HepG2 (cell line): ENCODE measurements at regions not wholly inside any gene's neighbourhood (a gene's known extent, or its start where the extent isn't known, plus 50 kb on each side); places are given as distances from the start of the nearest gene placed in this dataset.

ENCODE experiments used
- ATF5 ChIP-seq: sonication (generic); formaldehyde crosslinking; IDR thresholded peaks from 2 replicates; pipeline ENCODE4 v1.4.0; 2020; ENCODE audit warnings: mild to moderate bottlenecking, low read depth, missing genetic modification reagents
- BRD4 ChIP-seq: sonication (generic); formaldehyde crosslinking; IDR thresholded peaks from 2 replicates; pipeline ENCODE4 v1.4.0; 2020; ENCODE audit warnings: missing genetic modification reagents
- HIC2 ChIP-seq: sonication (generic); formaldehyde crosslinking; IDR thresholded peaks from 2 replicates; pipeline ENCODE4 v1.9.0; 2022; ENCODE audit warnings: low read depth, missing genetic modification reagents
- HNF4A ChIP-seq: sonication (generic); formaldehyde crosslinking; IDR thresholded peaks from 2 replicates; pipeline ENCODE4 v1.4.0; 2020; ENCODE audit warnings: missing genetic modification reagents
- SMARCE1 ChIP-seq: fragments of 450-650 bp; IDR thresholded peaks from 2 replicates; pipeline ENCODE4 v1.6.1; 2017; ENCODE audit warnings: borderline replicate concordance
- ZBTB7A ChIP-seq: sonication (generic); formaldehyde crosslinking; IDR thresholded peaks from 2 replicates; pipeline ENCODE4 v1.8.0; 2022; ENCODE audit warnings: mild to moderate bottlenecking, missing genetic modification reagents
- ZNF160 ChIP-seq: sonication (generic); formaldehyde crosslinking; IDR thresholded peaks from 2 replicates; pipeline ENCODE4 v1.8.0; 2022; ENCODE audit warnings: mild to moderate bottlenecking, inconsistent platforms, missing genetic modification reagents
- ZNF34 ChIP-seq: sonication (generic); formaldehyde crosslinking; IDR thresholded peaks from 2 replicates; pipeline ENCODE4 v1.4.0; 2020; ENCODE audit warnings: mild to moderate bottlenecking, missing genetic modification reagents, borderline replicate concordance
- ZNF543 ChIP-seq: sonication (generic); formaldehyde crosslinking; IDR thresholded peaks from 2 replicates; pipeline ENCODE4 v1.4.0; 2020; ENCODE audit warnings: mild to moderate bottlenecking, missing genetic modification reagents
- ZNF550 ChIP-seq: sonication (generic); formaldehyde crosslinking; IDR thresholded peaks from 2 replicates; pipeline ENCODE4 v1.4.0; 2020; ENCODE audit warnings: mild to moderate bottlenecking, missing genetic modification reagents, borderline replicate concordance
- ZNF777 ChIP-seq: sonication (generic); formaldehyde crosslinking; IDR thresholded peaks from 2 replicates; pipeline ENCODE4 v1.4.0; 2020; ENCODE audit warnings: missing genetic modification reagents
- ZSCAN21 ChIP-seq: sonication (generic); formaldehyde crosslinking; IDR thresholded peaks from 2 replicates; pipeline ENCODE4 v1.8.0; 2022; ENCODE audit warnings: mild to moderate bottlenecking, missing genetic modification reagents, moderate library complexity, borderline replicate concordance
- ZSCAN9 ChIP-seq: IDR thresholded peaks from 2 replicates; pipeline ENCODE4 v1.6.1; 2016; ENCODE audit warnings: borderline replicate concordance
- TF ChIP-seq, protein P1 (sequence below): sonication (generic); formaldehyde crosslinking; IDR thresholded peaks from 2 replicates; pipeline ENCODE4 v1.4.0; 2020; ENCODE audit warnings: missing genetic modification reagents

GRCh38 chr16:62363501-62363900 is 327.3 kb upstream of the CDH8 start (continued):
- TF ChIP-seq, protein P1, sequence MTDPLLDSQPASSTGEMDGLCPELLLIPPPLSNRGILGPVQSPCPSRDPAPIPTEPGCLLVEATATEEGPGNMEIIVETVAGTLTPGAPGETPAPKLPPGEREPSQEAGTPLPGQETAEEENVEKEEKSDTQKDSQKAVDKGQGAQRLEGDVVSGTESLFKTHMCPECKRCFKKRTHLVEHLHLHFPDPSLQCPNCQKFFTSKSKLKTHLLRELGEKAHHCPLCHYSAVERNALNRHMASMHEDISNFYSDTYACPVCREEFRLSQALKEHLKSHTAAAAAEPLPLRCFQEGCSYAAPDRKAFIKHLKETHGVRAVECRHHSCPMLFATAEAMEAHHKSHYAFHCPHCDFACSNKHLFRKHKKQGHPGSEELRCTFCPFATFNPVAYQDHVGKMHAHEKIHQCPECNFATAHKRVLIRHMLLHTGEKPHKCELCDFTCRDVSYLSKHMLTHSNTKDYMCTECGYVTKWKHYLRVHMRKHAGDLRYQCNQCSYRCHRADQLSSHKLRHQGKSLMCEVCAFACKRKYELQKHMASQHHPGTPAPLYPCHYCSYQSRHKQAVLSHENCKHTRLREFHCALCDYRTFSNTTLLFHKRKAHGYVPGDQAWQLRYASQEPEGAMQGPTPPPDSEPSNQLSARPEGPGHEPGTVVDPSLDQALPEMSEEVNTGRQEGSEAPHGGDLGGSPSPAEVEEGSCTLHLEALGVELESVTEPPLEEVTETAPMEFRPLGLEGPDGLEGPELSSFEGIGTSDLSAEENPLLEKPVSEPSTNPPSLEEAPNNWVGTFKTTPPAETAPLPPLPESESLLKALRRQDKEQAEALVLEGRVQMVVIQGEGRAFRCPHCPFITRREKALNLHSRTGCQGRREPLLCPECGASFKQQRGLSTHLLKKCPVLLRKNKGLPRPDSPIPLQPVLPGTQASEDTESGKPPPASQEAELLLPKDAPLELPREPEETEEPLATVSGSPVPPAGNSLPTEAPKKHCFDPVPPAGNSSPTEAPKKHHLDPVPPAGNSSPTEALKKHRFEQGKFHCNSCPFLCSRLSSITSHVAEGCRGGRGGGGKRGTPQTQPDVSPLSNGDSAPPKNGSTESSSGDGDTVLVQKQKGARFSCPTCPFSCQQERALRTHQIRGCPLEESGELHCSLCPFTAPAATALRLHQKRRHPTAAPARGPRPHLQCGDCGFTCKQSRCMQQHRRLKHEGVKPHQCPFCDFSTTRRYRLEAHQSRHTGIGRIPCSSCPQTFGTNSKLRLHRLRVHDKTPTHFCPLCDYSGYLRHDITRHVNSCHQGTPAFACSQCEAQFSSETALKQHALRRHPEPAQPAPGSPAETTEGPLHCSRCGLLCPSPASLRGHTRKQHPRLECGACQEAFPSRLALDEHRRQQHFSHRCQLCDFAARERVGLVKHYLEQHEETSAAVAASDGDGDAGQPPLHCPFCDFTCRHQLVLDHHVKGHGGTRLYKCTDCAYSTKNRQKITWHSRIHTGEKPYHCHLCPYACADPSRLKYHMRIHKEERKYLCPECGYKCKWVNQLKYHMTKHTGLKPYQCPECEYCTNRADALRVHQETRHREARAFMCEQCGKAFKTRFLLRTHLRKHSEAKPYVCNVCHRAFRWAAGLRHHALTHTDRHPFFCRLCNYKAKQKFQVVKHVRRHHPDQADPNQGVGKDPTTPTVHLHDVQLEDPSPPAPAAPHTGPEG (CRISPR knock-in tag), result no peak
- no peak for TF ChIP-seq ATF5 (CRISPR knock-in tag)
- no peak for TF ChIP-seq SMARCE1
- TF ChIP-seq ZNF777 (CRISPR knock-in tag), result no peak
- no peak for TF ChIP-seq ZNF543
- TF ChIP-seq ZSCAN9, result no peak
- no peak for TF ChIP-seq ZNF34 (CRISPR knock-in tag)
- TF ChIP-seq BRD4 (CRISPR knock-in tag), result no peak
- no peak for TF ChIP-seq ZBTB7A (CRISPR knock-in tag)
- no peak for TF ChIP-seq ZSCAN21 (CRISPR knock-in tag)
- no peak for TF ChIP-seq ZNF160 (CRISPR knock-in tag)
- TF ChIP-seq HIC2 (CRISPR knock-in tag), result no peak
- TF ChIP-seq HNF4A (CRISPR knock-in tag), result no peak
- no peak for TF ChIP-seq ZNF550 (CRISPR knock-in tag)
